WTC11 (cell line): ENCODE measurements at regions not wholly inside any gene's neighbourhood (a gene's known extent, or its start where the extent isn't known, plus 50 kb on each side); places are given as distances from the start of the nearest gene placed in this dataset.

ENCODE experiments used
- ATAC-seq: fragments of 200-7000 bp; cut with Tn5 transposase; 2 replicates; pipeline ENCODE4 v1.10.0; 2021; ENCODE audit warnings: mild to moderate bottlenecking, moderate library complexity
- CTCF ChIA-PET: fragments of 300-600 bp; sonication (Branson Sonifier 250); formaldehyde crosslinking; loops from one replicate; lab custom pipeline; 2021; ENCODE audit warnings: antibody characterized with exemption; lab: Charles Lee
- POLR2A ChIA-PET: fragments of 350-600 bp; sonication (Branson Sonifier 250); formaldehyde crosslinking; loops from one replicate; lab custom pipeline; 2021; ENCODE audit warnings: antibody characterized with exemption; lab: Charles Lee
- DNase-seq: peaks from one replicate; pipeline ENCODE4 v3.0.0; 2021; ENCODE audit warnings: low spot score
- H3K27ac Mint-ChIP-seq: 2 replicates; pipeline ENCODE4 v1.8.0; 2021; ENCODE audit warnings: mixed read lengths
- H3K27me3 Mint-ChIP-seq: 2 replicates; pipeline ENCODE4 v1.8.0; 2021; ENCODE audit warnings: low read depth, mild to moderate bottlenecking, moderate library complexity, mixed read lengths
- H3K36me3 Mint-ChIP-seq: 2 replicates; pipeline ENCODE4 v1.8.0; 2021; ENCODE audit warnings: mixed read lengths
- H3K4me1 Mint-ChIP-seq: 2 replicates; pipeline ENCODE4 v1.8.0; 2022; ENCODE audit warnings: mixed read lengths
- H3K4me3 Mint-ChIP-seq: 2 replicates; pipeline ENCODE4 v1.8.0; 2021; ENCODE audit warnings: mild to moderate bottlenecking, moderate library complexity, mixed read lengths
- H3K9me3 Mint-ChIP-seq: 2 replicates; pipeline ENCODE4 v1.8.0; 2021; ENCODE audit warnings: mixed read lengths
- ELF4 ChIP-seq: sonication (generic); formaldehyde crosslinking; IDR thresholded peaks from 2 replicates; pipeline ENCODE4 v1.8.1; 2022; ENCODE audit warnings: low read depth, mild to moderate bottlenecking, moderate library complexity, missing genetic modification reagents
- EMX1 ChIP-seq: fragments of 250-450 bp; sonication (Bioruptor Pico); IDR thresholded peaks from 2 replicates; pipeline ENCODE4 v1.8.0; 2021; ENCODE audit warnings: mild to moderate bottlenecking
- IRF2 ChIP-seq: sonication (generic); formaldehyde crosslinking; IDR thresholded peaks from 2 replicates; pipeline ENCODE4 v1.8.0; 2022; ENCODE audit warnings: low read depth, missing genetic modification reagents, borderline replicate concordance
- JUN ChIP-seq: sonication (generic); formaldehyde crosslinking; IDR thresholded peaks from 2 replicates; pipeline ENCODE4 v1.8.0; 2023; ENCODE audit warnings: mild to moderate bottlenecking, missing genetic modification reagents
- MXD4 ChIP-seq: fragments of 250-450 bp; sonication (Bioruptor Pico); IDR thresholded peaks from 2 replicates; pipeline ENCODE4 v1.8.0; 2021; ENCODE audit warnings: mild to moderate bottlenecking, moderate library complexity, borderline replicate concordance
- NFYB ChIP-seq: sonication (generic); formaldehyde crosslinking; conservative IDR thresholded peaks from 2 replicates; pipeline ENCODE4 v1.8.0; 2022; ENCODE audit warnings: low read depth, missing genetic modification reagents
- RELA ChIP-seq: sonication (generic); formaldehyde crosslinking; IDR thresholded peaks from 2 replicates; pipeline ENCODE4 v1.8.1; 2022; ENCODE audit warnings: missing genetic modification reagents, mild to moderate bottlenecking, borderline replicate concordance
- SP1 ChIP-seq: sonication (generic); formaldehyde crosslinking; conservative IDR thresholded peaks from 2 replicates; pipeline ENCODE4 v1.8.1; 2022; ENCODE audit warnings: missing genetic modification reagents
- TEAD1 ChIP-seq: sonication (generic); formaldehyde crosslinking; IDR thresholded peaks from 2 replicates; pipeline ENCODE4 v1.8.0; 2022; ENCODE audit warnings: mild to moderate bottlenecking, missing genetic modification reagents
- TEAD4 ChIP-seq: sonication (generic); formaldehyde crosslinking; IDR thresholded peaks from 2 replicates; pipeline ENCODE4 v1.8.0; 2022; ENCODE audit warnings: mild to moderate bottlenecking, missing genetic modification reagents
- TP53 ChIP-seq: sonication (generic); formaldehyde crosslinking; IDR thresholded peaks from 2 replicates; pipeline ENCODE4 v1.8.1; 2023; ENCODE audit warnings: mild to moderate bottlenecking, missing genetic modification reagents
- ZNF121 ChIP-seq: sonication (generic); formaldehyde crosslinking; IDR thresholded peaks from 2 replicates; pipeline ENCODE4 v1.8.0; 2023; ENCODE audit warnings: missing genetic modification reagents
- ZNF317 ChIP-seq: sonication (generic); formaldehyde crosslinking; IDR thresholded peaks from 2 replicates; pipeline ENCODE4 v1.8.1; 2023; ENCODE audit warnings: low read depth, mild to moderate bottlenecking, moderate library complexity, missing genetic modification reagents, borderline replicate concordance
- ZNF416 ChIP-seq: fragments of 250-450 bp; sonication (Bioruptor Pico); IDR thresholded peaks from 2 replicates; pipeline ENCODE4 v1.9.0; 2021; ENCODE audit warnings: mild to moderate bottlenecking, inconsistent platforms
- ZNF671 ChIP-seq: fragments of 250-450 bp; sonication (Bioruptor Pico); IDR thresholded peaks from 2 replicates; pipeline ENCODE4 v1.8.0; 2021; ENCODE audit warnings: mild to moderate bottlenecking
- TF ChIP-seq, protein P1 (sequence below): sonication (generic); formaldehyde crosslinking; IDR thresholded peaks from 2 replicates; pipeline ENCODE4 v1.8.0; 2022; ENCODE audit warnings: mild to moderate bottlenecking, missing genetic modification reagents
- TF ChIP-seq, protein P2 (sequence below): fragments of 200-600 bp; IDR thresholded peaks from 2 replicates; pipeline ENCODE4 v1.8.0; 2022; ENCODE audit warnings: antibody characterized with exemption
- TF ChIP-seq, protein P3 (sequence below): sonication (generic); formaldehyde crosslinking; IDR thresholded peaks from 2 replicates; pipeline ENCODE4 v1.8.1; 2023; ENCODE audit warnings: mild to moderate bottlenecking, missing genetic modification reagents, moderate library complexity
- TF ChIP-seq, protein P4 (sequence below): sonication (generic); formaldehyde crosslinking; IDR thresholded peaks from 2 replicates; pipeline ENCODE4 v1.8.0; 2022; ENCODE audit warnings: mild to moderate bottlenecking, missing genetic modification reagents
- TF ChIP-seq, protein P5 (sequence below): sonication (generic); formaldehyde crosslinking; IDR thresholded peaks from 2 replicates; pipeline ENCODE4 v1.8.0; 2023; ENCODE audit warnings: missing genetic modification reagents
- TF ChIP-seq, protein P6 (sequence below): sonication (generic); formaldehyde crosslinking; conservative IDR thresholded peaks from 2 replicates; pipeline ENCODE4 v1.8.1; 2023; ENCODE audit warnings: mild to moderate bottlenecking, low read depth, missing genetic modification reagents, moderate library complexity
- TF ChIP-seq, protein P7 (sequence below): fragments of 250-450 bp; sonication (Bioruptor Pico); IDR thresholded peaks from 2 replicates; pipeline ENCODE4 v1.9.0; 2021; ENCODE audit warnings: mild to moderate bottlenecking, borderline replicate concordance

DNA sequence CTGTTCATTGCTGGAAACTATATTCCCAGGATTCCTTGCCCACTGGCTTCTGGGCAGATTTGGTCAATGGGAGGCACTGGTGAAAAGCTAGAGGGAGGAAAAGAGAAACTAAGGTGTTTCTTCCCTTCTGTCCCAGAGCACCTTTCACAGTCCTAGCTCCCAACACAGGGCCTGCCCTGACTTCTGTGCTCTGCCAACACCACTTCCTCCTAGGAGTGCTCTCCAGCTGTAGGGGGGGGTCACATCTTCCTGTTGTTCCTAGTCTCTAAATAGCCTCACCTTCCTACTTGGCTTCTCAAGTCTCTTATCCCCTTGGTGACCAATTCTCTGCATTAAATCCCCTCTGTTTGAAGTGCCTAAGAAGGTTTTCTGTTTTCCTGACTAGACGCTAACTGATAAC lies 115.4 kb downstream of the ADRB2 start (continued):
- TF ChIP-seq, protein P1, sequence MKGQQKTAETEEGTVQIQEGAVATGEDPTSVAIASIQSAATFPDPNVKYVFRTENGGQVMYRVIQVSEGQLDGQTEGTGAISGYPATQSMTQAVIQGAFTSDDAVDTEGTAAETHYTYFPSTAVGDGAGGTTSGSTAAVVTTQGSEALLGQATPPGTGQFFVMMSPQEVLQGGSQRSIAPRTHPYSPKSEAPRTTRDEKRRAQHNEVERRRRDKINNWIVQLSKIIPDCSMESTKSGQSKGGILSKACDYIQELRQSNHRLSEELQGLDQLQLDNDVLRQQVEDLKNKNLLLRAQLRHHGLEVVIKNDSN (CRISPR knock-in tag) = no peak
- no peak for TF ChIP-seq RELA (CRISPR knock-in tag)
- no peak for TF ChIP-seq TP53 (CRISPR knock-in tag)
- TF ChIP-seq ZNF416 (CRISPR knock-in tag) = no peak
- TF ChIP-seq ZNF671 (CRISPR knock-in tag) = no peak

DNA sequence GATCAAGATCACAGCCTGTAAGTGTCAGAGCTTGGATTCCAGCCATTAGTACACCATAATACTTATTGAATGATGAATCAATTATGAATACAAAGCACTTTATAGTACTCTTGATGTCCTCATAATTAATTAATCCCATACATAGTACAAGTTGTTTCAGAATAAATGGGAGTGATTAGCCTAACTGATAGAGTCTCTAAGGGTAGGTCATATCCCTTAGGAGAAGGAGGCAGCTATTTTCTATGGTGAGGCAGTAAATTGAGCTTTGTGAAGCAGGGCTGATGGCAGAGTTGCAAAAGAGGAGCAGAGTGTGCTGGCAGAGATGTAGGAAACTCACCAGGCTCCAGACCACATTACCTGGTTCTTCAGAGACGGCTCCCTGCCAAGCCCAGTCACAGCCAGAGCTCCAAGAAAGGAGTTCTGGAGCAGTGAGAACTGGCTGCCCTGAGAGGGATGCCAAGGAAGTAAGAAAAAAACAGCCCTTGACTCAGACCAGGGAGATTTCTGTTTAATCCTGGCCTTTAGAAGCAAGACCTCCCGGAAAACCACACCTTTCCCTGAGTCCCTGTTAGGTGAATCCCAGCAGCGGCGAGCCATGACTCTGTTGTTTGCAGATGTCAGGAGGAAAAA lies 112.9 kb downstream of the SH3TC2 start:
- Mint-ChIP-seq H3K4me1 (peaks cover 33% of the 10 kb centered on the region), H3K27me3 (peaks cover 8% of the 10 kb centered on the region), H3K4me3 (no peak overlapping the region), H3K36me3 (no peaks in the 10 kb centered on the region), H3K27ac (peak overlapping the region; percentile 5; the same call in 1 of the 2 replicates), H3K9me3 (0 out of 2 replicates have a peak, but pooled peaks cover 4% of the 10 kb centered on the region)
- DNase-seq (no peak), ATAC-seq (peak; percentile 36)
- no peak for TF ChIP-seq ZNF671 (CRISPR knock-in tag)
- no peak for TF ChIP-seq ELF4 (CRISPR knock-in tag)
- TF ChIP-seq, protein P2, sequence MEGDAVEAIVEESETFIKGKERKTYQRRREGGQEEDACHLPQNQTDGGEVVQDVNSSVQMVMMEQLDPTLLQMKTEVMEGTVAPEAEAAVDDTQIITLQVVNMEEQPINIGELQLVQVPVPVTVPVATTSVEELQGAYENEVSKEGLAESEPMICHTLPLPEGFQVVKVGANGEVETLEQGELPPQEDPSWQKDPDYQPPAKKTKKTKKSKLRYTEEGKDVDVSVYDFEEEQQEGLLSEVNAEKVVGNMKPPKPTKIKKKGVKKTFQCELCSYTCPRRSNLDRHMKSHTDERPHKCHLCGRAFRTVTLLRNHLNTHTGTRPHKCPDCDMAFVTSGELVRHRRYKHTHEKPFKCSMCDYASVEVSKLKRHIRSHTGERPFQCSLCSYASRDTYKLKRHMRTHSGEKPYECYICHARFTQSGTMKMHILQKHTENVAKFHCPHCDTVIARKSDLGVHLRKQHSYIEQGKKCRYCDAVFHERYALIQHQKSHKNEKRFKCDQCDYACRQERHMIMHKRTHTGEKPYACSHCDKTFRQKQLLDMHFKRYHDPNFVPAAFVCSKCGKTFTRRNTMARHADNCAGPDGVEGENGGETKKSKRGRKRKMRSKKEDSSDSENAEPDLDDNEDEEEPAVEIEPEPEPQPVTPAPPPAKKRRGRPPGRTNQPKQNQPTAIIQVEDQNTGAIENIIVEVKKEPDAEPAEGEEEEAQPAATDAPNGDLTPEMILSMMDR = no peak
- TF ChIP-seq MXD4 (CRISPR knock-in tag) = no peak
- no peak for TF ChIP-seq EMX1 (CRISPR knock-in tag)
- TF ChIP-seq IRF2 (CRISPR knock-in tag) = no peak
- no peak for TF ChIP-seq SP1 (CRISPR knock-in tag)
- no peak for TF ChIP-seq TEAD4 (CRISPR knock-in tag)
- no peak for TF ChIP-seq TEAD1 (CRISPR knock-in tag)
- TF ChIP-seq, protein P3, sequence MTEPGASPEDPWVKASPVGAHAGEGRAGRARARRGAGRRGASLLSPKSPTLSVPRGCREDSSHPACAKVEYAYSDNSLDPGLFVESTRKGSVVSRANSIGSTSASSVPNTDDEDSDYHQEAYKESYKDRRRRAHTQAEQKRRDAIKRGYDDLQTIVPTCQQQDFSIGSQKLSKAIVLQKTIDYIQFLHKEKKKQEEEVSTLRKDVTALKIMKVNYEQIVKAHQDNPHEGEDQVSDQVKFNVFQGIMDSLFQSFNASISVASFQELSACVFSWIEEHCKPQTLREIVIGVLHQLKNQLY = no peak
- TF ChIP-seq, protein P4, sequence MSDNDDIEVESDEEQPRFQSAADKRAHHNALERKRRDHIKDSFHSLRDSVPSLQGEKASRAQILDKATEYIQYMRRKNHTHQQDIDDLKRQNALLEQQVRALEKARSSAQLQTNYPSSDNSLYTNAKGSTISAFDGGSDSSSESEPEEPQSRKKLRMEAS = no peak
- TF ChIP-seq ZNF121 (CRISPR knock-in tag) = no peak
- TF ChIP-seq, protein P5, sequence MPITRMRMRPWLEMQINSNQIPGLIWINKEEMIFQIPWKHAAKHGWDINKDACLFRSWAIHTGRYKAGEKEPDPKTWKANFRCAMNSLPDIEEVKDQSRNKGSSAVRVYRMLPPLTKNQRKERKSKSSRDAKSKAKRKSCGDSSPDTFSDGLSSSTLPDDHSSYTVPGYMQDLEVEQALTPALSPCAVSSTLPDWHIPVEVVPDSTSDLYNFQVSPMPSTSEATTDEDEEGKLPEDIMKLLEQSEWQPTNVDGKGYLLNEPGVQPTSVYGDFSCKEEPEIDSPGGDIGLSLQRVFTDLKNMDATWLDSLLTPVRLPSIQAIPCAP = no peak
- TF ChIP-seq, protein P6, sequence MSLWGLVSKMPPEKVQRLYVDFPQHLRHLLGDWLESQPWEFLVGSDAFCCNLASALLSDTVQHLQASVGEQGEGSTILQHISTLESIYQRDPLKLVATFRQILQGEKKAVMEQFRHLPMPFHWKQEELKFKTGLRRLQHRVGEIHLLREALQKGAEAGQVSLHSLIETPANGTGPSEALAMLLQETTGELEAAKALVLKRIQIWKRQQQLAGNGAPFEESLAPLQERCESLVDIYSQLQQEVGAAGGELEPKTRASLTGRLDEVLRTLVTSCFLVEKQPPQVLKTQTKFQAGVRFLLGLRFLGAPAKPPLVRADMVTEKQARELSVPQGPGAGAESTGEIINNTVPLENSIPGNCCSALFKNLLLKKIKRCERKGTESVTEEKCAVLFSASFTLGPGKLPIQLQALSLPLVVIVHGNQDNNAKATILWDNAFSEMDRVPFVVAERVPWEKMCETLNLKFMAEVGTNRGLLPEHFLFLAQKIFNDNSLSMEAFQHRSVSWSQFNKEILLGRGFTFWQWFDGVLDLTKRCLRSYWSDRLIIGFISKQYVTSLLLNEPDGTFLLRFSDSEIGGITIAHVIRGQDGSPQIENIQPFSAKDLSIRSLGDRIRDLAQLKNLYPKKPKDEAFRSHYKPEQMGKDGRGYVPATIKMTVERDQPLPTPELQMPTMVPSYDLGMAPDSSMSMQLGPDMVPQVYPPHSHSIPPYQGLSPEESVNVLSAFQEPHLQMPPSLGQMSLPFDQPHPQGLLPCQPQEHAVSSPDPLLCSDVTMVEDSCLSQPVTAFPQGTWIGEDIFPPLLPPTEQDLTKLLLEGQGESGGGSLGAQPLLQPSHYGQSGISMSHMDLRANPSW (CRISPR knock-in tag) = no peak
- no peak for TF ChIP-seq NFYB
- TF ChIP-seq RELA (CRISPR knock-in tag) = no peak
- no peak for TF ChIP-seq JUN (CRISPR knock-in tag)
- TF ChIP-seq, protein P7, sequence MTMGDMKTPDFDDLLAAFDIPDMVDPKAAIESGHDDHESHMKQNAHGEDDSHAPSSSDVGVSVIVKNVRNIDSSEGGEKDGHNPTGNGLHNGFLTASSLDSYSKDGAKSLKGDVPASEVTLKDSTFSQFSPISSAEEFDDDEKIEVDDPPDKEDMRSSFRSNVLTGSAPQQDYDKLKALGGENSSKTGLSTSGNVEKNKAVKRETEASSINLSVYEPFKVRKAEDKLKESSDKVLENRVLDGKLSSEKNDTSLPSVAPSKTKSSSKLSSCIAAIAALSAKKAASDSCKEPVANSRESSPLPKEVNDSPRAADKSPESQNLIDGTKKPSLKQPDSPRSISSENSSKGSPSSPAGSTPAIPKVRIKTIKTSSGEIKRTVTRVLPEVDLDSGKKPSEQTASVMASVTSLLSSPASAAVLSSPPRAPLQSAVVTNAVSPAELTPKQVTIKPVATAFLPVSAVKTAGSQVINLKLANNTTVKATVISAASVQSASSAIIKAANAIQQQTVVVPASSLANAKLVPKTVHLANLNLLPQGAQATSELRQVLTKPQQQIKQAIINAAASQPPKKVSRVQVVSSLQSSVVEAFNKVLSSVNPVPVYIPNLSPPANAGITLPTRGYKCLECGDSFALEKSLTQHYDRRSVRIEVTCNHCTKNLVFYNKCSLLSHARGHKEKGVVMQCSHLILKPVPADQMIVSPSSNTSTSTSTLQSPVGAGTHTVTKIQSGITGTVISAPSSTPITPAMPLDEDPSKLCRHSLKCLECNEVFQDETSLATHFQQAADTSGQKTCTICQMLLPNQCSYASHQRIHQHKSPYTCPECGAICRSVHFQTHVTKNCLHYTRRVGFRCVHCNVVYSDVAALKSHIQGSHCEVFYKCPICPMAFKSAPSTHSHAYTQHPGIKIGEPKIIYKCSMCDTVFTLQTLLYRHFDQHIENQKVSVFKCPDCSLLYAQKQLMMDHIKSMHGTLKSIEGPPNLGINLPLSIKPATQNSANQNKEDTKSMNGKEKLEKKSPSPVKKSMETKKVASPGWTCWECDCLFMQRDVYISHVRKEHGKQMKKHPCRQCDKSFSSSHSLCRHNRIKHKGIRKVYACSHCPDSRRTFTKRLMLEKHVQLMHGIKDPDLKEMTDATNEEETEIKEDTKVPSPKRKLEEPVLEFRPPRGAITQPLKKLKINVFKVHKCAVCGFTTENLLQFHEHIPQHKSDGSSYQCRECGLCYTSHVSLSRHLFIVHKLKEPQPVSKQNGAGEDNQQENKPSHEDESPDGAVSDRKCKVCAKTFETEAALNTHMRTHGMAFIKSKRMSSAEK (CRISPR knock-in tag) = no peak
- no peak for TF ChIP-seq ZNF317 (CRISPR knock-in tag)
- POLR2A ChIA-PET = no interaction called here
- CTCF ChIA-PET = interaction anchor here (0.7 to 2.8 kb wide), 5 partner anchors 36 to 219 kb away, joined by 3 to 9 read pairs (median 4); no protein-coding TSS in a partner anchor
